IMR-90 (cell line): ENCODE measurements at regions not wholly inside any gene's neighbourhood (a gene's known extent, or its start where the extent isn't known, plus 50 kb on each side); places are given as distances from the start of the nearest gene placed in this dataset.

ENCODE experiments used
- ATAC-seq: fragments of 200-7000 bp; cut with Tn5 transposase; 2 replicates; pipeline ENCODE4 v1.9.1; 2020; ENCODE audit warnings: low read depth, mild to moderate bottlenecking, moderate library complexity
- BruUV-seq: library from RNA; stranded (reverse); fragments of 400-500 nt; replicated peaks from 2 replicates; lab custom pipeline; 2021; lab: Mats Ljungman, UMichigan
- CTCF ChIA-PET: fragments of 300-600 bp; formaldehyde crosslinking; extraction: SDS; loops from one replicate; lab custom pipeline; 2021; ENCODE audit warnings: antibody characterized with exemption; lab: Yijun Ruan, JAX
- POLR2A ChIA-PET: fragments of 300-600 bp; sonication (Branson Sonifier 250); formaldehyde crosslinking; loops from one replicate; lab custom pipeline; 2022; ENCODE audit warnings: antibody characterized with exemption; ENCODE audit not compliant: unreplicated experiment; lab: Charles Lee
- DNase-seq: peaks from one replicate; pipeline ENCODE4 v3.0.0; 2013
- H2AFZ ChIP-seq: replicated peaks from 2 replicates; pipeline ENCODE3; 2013; ENCODE audit warnings: low read length, mild to moderate bottlenecking; ENCODE audit not compliant: poor library complexity
- H2AK5ac ChIP-seq: 2 replicates; pipeline ENCODE4 v1.6.1; 2013; ENCODE audit warnings: low read depth, low read length, inconsistent platforms
- H2AK9ac ChIP-seq: replicated peaks from 2 replicates; pipeline ENCODE3; 2013; ENCODE audit warnings: mild to moderate bottlenecking, low read depth, low read length, moderate library complexity; ENCODE audit not compliant: poor library complexity
- H2BK120ac ChIP-seq: 2 replicates; pipeline ENCODE4 v1.6.1; 2013; ENCODE audit warnings: low read depth, low read length, inconsistent platforms
- H2BK15ac ChIP-seq: 3 replicates; pipeline ENCODE4 v1.6.1; 2013; ENCODE audit warnings: low read depth, low read length, inconsistent platforms
- H2BK20ac ChIP-seq: 2 replicates; pipeline ENCODE4 v1.6.1; 2013; ENCODE audit warnings: low read depth, mild to moderate bottlenecking, inconsistent platforms, low read length, moderate library complexity
- H2BK5ac ChIP-seq: 2 replicates; pipeline ENCODE4 v1.6.1; 2013; ENCODE audit warnings: mild to moderate bottlenecking, low read depth, low read length, inconsistent platforms; ENCODE audit not compliant: poor library complexity, severe bottlenecking
- H3K14ac ChIP-seq: replicated peaks from 2 replicates; pipeline ENCODE4 v1.6.1; 2013; ENCODE audit warnings: low read depth, low read length, inconsistent platforms
- H3K18ac ChIP-seq: 2 replicates; pipeline ENCODE4 v1.6.1; 2013; ENCODE audit warnings: low read depth, low read length, control low read depth
- H3K23ac ChIP-seq: 2 replicates; pipeline ENCODE4 v1.6.1; 2013; ENCODE audit warnings: low read depth, low read length, inconsistent platforms
- H3K27ac ChIP-seq: 2 replicates; pipeline ENCODE4 v1.5.1; 2013; ENCODE audit warnings: mild to moderate bottlenecking, control low read depth, low read length; ENCODE audit not compliant: insufficient read depth
- H3K27me3 ChIP-seq: 2 replicates; pipeline ENCODE4 v1.6.1; 2013; ENCODE audit warnings: low read length; ENCODE audit not compliant: control insufficient read depth, insufficient read depth
- H3K36me3 ChIP-seq: 2 replicates; pipeline ENCODE4 v1.6.1; 2013; ENCODE audit warnings: low read length, mixed read lengths; ENCODE audit not compliant: control insufficient read depth, insufficient read depth
- H3K4ac ChIP-seq: 2 replicates; pipeline ENCODE4 v1.6.1; 2013; ENCODE audit warnings: low read depth, low read length, inconsistent platforms
- H3K4me1 ChIP-seq: 2 replicates; pipeline ENCODE4 v1.6.1; 2013; ENCODE audit warnings: low read length, mixed read lengths; ENCODE audit not compliant: control insufficient read depth, insufficient read depth
- H3K4me2 ChIP-seq: 2 replicates; pipeline ENCODE4 v1.6.1; 2013; ENCODE audit warnings: low read depth, mild to moderate bottlenecking, control low read depth, low read length, moderate library complexity
- H3K4me3 ChIP-seq: 2 replicates; pipeline ENCODE4 v1.5.1; 2013; ENCODE audit warnings: low read depth, mild to moderate bottlenecking, control low read depth, low read length, moderate library complexity; ENCODE audit not compliant: insufficient read depth
- H3K56ac ChIP-seq: 2 replicates; pipeline ENCODE4 v1.6.1; 2013; ENCODE audit warnings: low read length, inconsistent platforms; ENCODE audit not compliant: insufficient read depth; ENCODE audit errors: extremely low read depth
- H3K79me1 ChIP-seq, 2 experiments: 2 replicates each; pipeline ENCODE4 v1.6.1; 2013; ENCODE audit warnings: low read length in 2 of 2, inconsistent platforms in 1 of 2, low read depth in 1 of 2
- H3K9ac ChIP-seq: 2 replicates; pipeline ENCODE4 v1.6.1; 2013; ENCODE audit warnings: low read depth, low read length, control low read depth
- H3K9me1 ChIP-seq: 2 replicates; pipeline ENCODE4 v1.6.1; 2013; ENCODE audit warnings: low read length, inconsistent platforms; ENCODE audit not compliant: insufficient read depth
- H3K9me3 ChIP-seq: 2 replicates; pipeline ENCODE4 v1.6.1; 2013; ENCODE audit warnings: low read length; ENCODE audit not compliant: control insufficient read depth, insufficient read depth
- H4K20me1 ChIP-seq: 2 replicates; pipeline ENCODE4 v1.6.1; 2013; ENCODE audit warnings: low read length, inconsistent platforms; ENCODE audit not compliant: insufficient read depth
- H4K5ac ChIP-seq: 2 replicates; pipeline ENCODE4 v1.6.1; 2013; ENCODE audit warnings: mild to moderate bottlenecking, low read depth, low read length, control low read depth
- H4K8ac ChIP-seq, 2 experiments: 2 replicates each; pipeline ENCODE4 v1.6.1; 2013; ENCODE audit warnings: low read depth in 2 of 2, low read length in 2 of 2, control low read depth in 1 of 2, inconsistent platforms in 1 of 2
- H4K91ac ChIP-seq: 2 replicates; pipeline ENCODE4 v1.6.1; 2013; ENCODE audit warnings: low read depth, low read length, inconsistent platforms; ENCODE audit not compliant: insufficient read depth
- BHLHE40 ChIP-seq: fragments of 150-350 bp; IDR thresholded peaks from 2 replicates; pipeline ENCODE4 v1.6.1; 2016; ENCODE audit warnings: mild to moderate bottlenecking, low read depth, low read length
- CHD1 ChIP-seq: IDR thresholded peaks from 2 replicates; pipeline ENCODE4 v1.6.1; 2012; ENCODE audit warnings: low read depth, low read length, improper control_type of control experiment
- CTCF ChIP-seq: conservative IDR thresholded peaks from 2 replicates; pipeline ENCODE4 v1.5.1; 2012; ENCODE audit warnings: mild to moderate bottlenecking, low read depth, low read length, improper control_type of control experiment
- FOS ChIP-seq: fragments of 150-350 bp; IDR thresholded peaks from 2 replicates; pipeline ENCODE4 v1.6.1; 2016; ENCODE audit warnings: low read depth, low read length
- MAFK ChIP-seq: IDR thresholded peaks from 2 replicates; pipeline ENCODE4 v1.6.1; 2012; ENCODE audit warnings: low read depth, low read length, improper control_type of control experiment
- MAZ ChIP-seq: IDR thresholded peaks from 2 replicates; pipeline ENCODE4 v1.6.1; 2012; ENCODE audit warnings: low read depth, mild to moderate bottlenecking, low read length, improper control_type of control experiment, moderate library complexity, borderline replicate concordance
- MXI1 ChIP-seq: IDR thresholded peaks from 2 replicates; pipeline ENCODE4 v1.6.1; 2012; ENCODE audit warnings: low read depth, mild to moderate bottlenecking, low read length, moderate library complexity, borderline replicate concordance
- POLR2A ChIP-seq: IDR thresholded peaks from 2 replicates; pipeline ENCODE4 v1.6.1; 2012; ENCODE audit warnings: mild to moderate bottlenecking, low read depth, low read length
- RAD21 ChIP-seq: IDR thresholded peaks from 2 replicates; pipeline ENCODE4 v1.6.1; 2012; ENCODE audit warnings: low read length, improper control_type of control experiment
- RCOR1 ChIP-seq: IDR thresholded peaks from 2 replicates; pipeline ENCODE4 v1.6.1; 2012; ENCODE audit warnings: mild to moderate bottlenecking, low read length, improper control_type of control experiment; ENCODE audit not compliant: insufficient replicate concordance
- RFX5 ChIP-seq: IDR thresholded peaks from 2 replicates; pipeline ENCODE4 v1.8.0; 2012; ENCODE audit warnings: low read depth, mild to moderate bottlenecking, low read length, moderate library complexity
- SMC3 ChIP-seq: fragments of 150-350 bp; IDR thresholded peaks from 2 replicates; pipeline ENCODE4 v1.6.1; 2016; ENCODE audit warnings: low read depth, mild to moderate bottlenecking, antibody characterized with exemption, low read length, moderate library complexity
- WGBS, 2 experiments: methylation state at CpG; one replicate each; pipeline versions ENCODE4 v1.1.5 to v1.1.7; 2013; ENCODE audit warnings: missing lambda C conversion rate in 2 of 2; ENCODE audit not compliant: insufficient read length in 1 of 2; ENCODE audit errors: extremely low coverage in 2 of 2; 5-methylcytosine and 5-hydroxymethylcytosine counted together
- dilution Hi-C: fragments of 300-500 bp; cut with HindIII; formaldehyde crosslinking; loops from one replicate; pipeline ENCODE4 v1.14.3; 2018; ENCODE audit warnings: low sequenced_read_pairs; ENCODE audit not compliant: unreplicated experiment
- in situ Hi-C: fragments of 300-500 bp; cut with MboI; formaldehyde crosslinking; loops from 3 replicates; pipeline ENCODE4 v1.14.3; 2019; ENCODE audit warnings: low sequenced_read_pairs, inconsistent platforms, mixed read lengths
- intact Hi-C: fragments of 100-400 bp; cut with micrococcal nuclease; formaldehyde crosslinking; loops from 2 replicates; pipeline ENCODE4 v1.10.0; 2022
- TF ChIP-seq, protein P1 (sequence below): fragments of 150-350 bp; IDR thresholded peaks from 2 replicates; pipeline ENCODE4 v1.6.1; 2016; ENCODE audit warnings: low read depth, mild to moderate bottlenecking, low read length, moderate library complexity, borderline replicate concordance

DNA sequence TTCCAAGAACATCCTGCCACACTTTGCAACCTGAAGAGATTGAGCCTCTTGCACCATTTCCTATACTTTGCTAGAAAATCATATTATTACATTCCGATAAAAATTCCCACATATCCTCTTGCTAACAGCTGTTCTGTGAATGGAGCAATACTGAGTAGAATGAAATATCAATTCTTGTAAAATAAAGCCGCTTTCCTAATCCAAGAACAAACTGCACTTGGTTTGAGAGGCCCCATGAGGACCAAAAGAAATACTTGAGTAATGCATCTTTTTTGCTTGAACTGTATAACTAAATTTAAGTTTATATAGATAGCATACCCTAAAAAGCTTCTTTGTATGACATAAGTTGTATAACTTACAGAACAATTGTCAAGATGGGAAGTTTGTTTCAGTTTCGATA, 632.4 kb upstream of the SLC8A1 start:
- Histone ChIP-seq H4K91ac (no peak overlapping the region), H3K9ac (no peak overlapping the region), H2BK120ac (no peak overlapping the region), H3K4me3 (no peak overlapping the region), H3K27me3 (no peaks in the 10 kb centered on the region), H2BK20ac (no peak overlapping the region), H2AFZ (no peak overlapping the region), H3K56ac (no peak overlapping the region), H3K23ac (no peak overlapping the region), H3K9me1 (no peaks in the 10 kb centered on the region), H3K9me3 (no peaks in the 10 kb centered on the region), H2BK15ac (no peak overlapping the region), H2AK5ac (no peak overlapping the region), H3K4ac (no peak overlapping the region), H4K8ac (no peak overlapping the region), H3K4me1 (no peaks in the 10 kb centered on the region), H3K36me3 (no peaks in the 10 kb centered on the region), H4K20me1 (no peaks in the 10 kb centered on the region), H3K18ac (no peak overlapping the region), H2AK9ac (no peak overlapping the region), H3K79me1 (no peaks in the 10 kb centered on the region), H4K5ac (no peak overlapping the region), H2BK5ac (no peak overlapping the region), H3K27ac (no peak overlapping the region), H3K4me2 (no peak overlapping the region), H3K14ac (no peak overlapping the region)
- intact Hi-C loops = no loop called here
- DNase-seq = no peak
- no peak for TF ChIP-seq RFX5
- TF ChIP-seq FOS = no peak
- TF ChIP-seq, protein P1, sequence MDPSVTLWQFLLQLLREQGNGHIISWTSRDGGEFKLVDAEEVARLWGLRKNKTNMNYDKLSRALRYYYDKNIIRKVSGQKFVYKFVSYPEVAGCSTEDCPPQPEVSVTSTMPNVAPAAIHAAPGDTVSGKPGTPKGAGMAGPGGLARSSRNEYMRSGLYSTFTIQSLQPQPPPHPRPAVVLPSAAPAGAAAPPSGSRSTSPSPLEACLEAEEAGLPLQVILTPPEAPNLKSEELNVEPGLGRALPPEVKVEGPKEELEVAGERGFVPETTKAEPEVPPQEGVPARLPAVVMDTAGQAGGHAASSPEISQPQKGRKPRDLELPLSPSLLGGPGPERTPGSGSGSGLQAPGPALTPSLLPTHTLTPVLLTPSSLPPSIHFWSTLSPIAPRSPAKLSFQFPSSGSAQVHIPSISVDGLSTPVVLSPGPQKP = no peak
- no peak for TF ChIP-seq BHLHE40
- no peak for TF ChIP-seq MXI1
- no peak for TF ChIP-seq CTCF
- TF ChIP-seq RCOR1 = no peak
- no peak for TF ChIP-seq CHD1
- TF ChIP-seq RAD21 = no peak
- no peak for TF ChIP-seq MAZ
- TF ChIP-seq MAFK = no peak
- no peak for TF ChIP-seq SMC3
- no peak for TF ChIP-seq POLR2A
- in situ Hi-C loops = no loop called here
- no CpG with 5 or more reads among the region's 3 CpGs for WGBS, 2 experiments
- CTCF ChIA-PET = no interaction called here
- no TSS peak for BruUV-seq
- ATAC-seq = no peak
- POLR2A ChIA-PET = no interaction called here
- dilution Hi-C loops = no loop called here
